ENCODE measurements at regions not wholly inside any gene's neighbourhood (a gene's known extent, or its start where the extent isn't known, plus 50 kb on each side); places are given as distances from the start of the nearest gene placed in this dataset.

DNA sequence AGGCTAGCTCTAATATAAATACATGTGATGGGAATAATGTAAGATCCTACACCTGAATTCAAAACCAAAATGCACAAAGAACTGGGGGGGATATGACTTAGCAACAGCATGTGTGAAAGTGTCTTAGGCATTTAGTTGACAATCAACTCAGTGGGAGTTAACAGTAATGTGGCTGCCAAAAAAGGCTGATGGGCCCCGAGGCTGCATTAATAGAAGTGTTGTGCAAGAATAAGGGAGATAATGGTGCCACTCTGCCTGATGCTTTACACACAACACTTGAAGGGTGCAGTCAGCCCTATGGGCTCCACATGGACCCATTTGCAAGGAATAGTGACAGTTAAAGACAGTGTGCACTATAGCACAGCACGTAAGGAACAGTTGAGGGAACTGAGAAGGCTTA, 649.4 kb upstream of the ZEB2 start (continued):
- no peak for TF ChIP-seq PRDM4 (tag by site-specific recombination; IDR thresholded peaks at IDR 0.05)
- no peak for TF ChIP-seq HOXC10 (CRISPR knock-in tag; IDR thresholded peaks at IDR 0.05)

GRCh38 chr2:145168091-145168490, 648.2 kb upstream of the ZEB2 start:
- Histone ChIP-seq H3K4me3 (ENCODE audit: low read depth, low read length) (no peak overlapping the region), H3K9me3 (ENCODE audit: control insufficient read depth, insufficient read depth, low read depth, low read length) (no peaks in the 10 kb centered on the region), H3K36me3 (ENCODE audit: control insufficient read depth in 2 of 2, insufficient read depth in 1 of 2, low read length in 2 of 2) (no peaks in the 10 kb centered on the region), H3K27ac (ENCODE audit: extremely low read depth, low read depth, low read length) (no peak overlapping the region), H3K4me1 (ENCODE audit: control insufficient read depth, insufficient read depth, low read length) (no peaks in the 10 kb centered on the region; the same call in 1 of the 2 replicates)
- no peak for TF ChIP-seq ZSCAN30 (tag by site-specific recombination; IDR thresholded peaks at IDR 0.05)
- no peak for TF ChIP-seq KLF1 (tag by site-specific recombination; IDR thresholded peaks at IDR 0.05)
- ChIA-PET CTCF (no interaction called here), POLR2A (no interaction called here)

DNA sequence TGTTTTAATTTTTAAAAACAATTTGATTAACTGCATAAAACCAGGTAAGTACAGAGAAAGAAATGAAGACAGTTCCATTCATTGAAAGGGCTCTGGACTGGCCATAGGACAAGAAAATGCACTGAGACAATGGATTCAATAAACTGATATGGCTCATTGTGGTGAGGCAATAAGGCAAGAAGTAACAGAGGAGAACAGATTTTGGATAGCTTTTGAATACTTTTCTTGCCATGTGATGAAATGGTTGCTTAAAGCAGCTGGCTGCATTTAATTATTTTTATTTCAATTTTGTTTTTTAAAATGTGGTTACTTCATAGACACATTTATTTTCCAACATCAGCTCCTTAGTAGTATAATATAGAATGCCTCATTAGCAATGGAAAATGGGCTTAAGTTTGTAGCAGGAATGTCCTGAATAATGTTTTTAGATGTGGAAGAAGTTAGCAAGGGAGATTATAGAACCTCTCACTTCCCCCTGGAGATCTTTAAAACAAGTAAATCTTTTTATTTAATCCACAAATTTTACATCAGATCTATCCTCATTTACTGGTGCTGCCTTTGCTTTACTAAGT, 646.9 kb upstream of the ZEB2 start:
- no peaks in the 10 kb centered on the region for H3K9me3 ChIP-seq (ENCODE audit: control insufficient read depth, insufficient read depth, low read depth, low read length)
- TF ChIP-seq ZNF768 (tag by site-specific recombination; IDR thresholded peaks at IDR 0.05) (no peak), ZFP69B (tag by site-specific recombination; IDR thresholded peaks at IDR 0.05) (no peak), ZNF830 (tag by site-specific recombination; IDR thresholded peaks at IDR 0.05; ENCODE audit: low read depth) (no peak), ZNF114 (tag by site-specific recombination; IDR thresholded peaks at IDR 0.05) (no peak), ZNF354C (tag by site-specific recombination; IDR thresholded peaks at IDR 0.05; ENCODE audit: borderline replicate concordance, low read depth) (no peak), ZNF544 (tag by site-specific recombination; IDR thresholded peaks at IDR 0.05) (no peak), BCL11A (tag by site-specific recombination; IDR thresholded peaks at IDR 0.05; ENCODE audit: low read depth) (no peak), ZNF335 (tag by site-specific recombination; conservative IDR thresholded peaks at IDR 0.05) (no peak)
- TF ChIP-seq, protein P1, sequence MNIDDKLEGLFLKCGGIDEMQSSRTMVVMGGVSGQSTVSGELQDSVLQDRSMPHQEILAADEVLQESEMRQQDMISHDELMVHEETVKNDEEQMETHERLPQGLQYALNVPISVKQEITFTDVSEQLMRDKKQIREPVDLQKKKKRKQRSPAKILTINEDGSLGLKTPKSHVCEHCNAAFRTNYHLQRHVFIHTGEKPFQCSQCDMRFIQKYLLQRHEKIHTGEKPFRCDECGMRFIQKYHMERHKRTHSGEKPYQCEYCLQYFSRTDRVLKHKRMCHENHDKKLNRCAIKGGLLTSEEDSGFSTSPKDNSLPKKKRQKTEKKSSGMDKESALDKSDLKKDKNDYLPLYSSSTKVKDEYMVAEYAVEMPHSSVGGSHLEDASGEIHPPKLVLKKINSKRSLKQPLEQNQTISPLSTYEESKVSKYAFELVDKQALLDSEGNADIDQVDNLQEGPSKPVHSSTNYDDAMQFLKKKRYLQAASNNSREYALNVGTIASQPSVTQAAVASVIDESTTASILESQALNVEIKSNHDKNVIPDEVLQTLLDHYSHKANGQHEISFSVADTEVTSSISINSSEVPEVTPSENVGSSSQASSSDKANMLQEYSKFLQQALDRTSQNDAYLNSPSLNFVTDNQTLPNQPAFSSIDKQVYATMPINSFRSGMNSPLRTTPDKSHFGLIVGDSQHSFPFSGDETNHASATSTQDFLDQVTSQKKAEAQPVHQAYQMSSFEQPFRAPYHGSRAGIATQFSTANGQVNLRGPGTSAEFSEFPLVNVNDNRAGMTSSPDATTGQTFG (tag by site-specific recombination; IDR thresholded peaks at IDR 0.05; ENCODE audit: borderline replicate concordance) = no peak
- H3K4me1 ChIP-seq (ENCODE audit: control insufficient read depth, insufficient read depth, low read length) = no peaks in the 10 kb centered on the region; the same call in 1 of the 2 replicates
- H3K27ac ChIP-seq (ENCODE audit: extremely low read depth, low read depth, low read length) = no peak overlapping the region
- H3K4me3 ChIP-seq (ENCODE audit: low read depth, low read length) = no peak overlapping the region
- no peaks in the 10 kb centered on the region for H3K36me3 ChIP-seq (ENCODE audit: control insufficient read depth in 2 of 2, insufficient read depth in 1 of 2, low read length in 2 of 2)
- POLR2A ChIA-PET = no interaction called here
- CTCF ChIA-PET = no interaction called here

- ChIA-PET CTCF (no interaction called here), POLR2A (interaction anchor here (0.6 kb wide), 1 partner anchor 22 kb away, joined by 3 read pairs; no protein-coding TSS in a partner anchor)
- H3K27ac ChIP-seq (ENCODE audit: extremely low read depth, low read depth, low read length) = no peak overlapping the region
- H3K36me3 ChIP-seq (ENCODE audit: control insufficient read depth in 2 of 2, insufficient read depth in 1 of 2, low read length in 2 of 2) = no peaks in the 10 kb centered on the region
- H3K9me3 ChIP-seq (ENCODE audit: control insufficient read depth, insufficient read depth, low read depth, low read length) = no peaks in the 10 kb centered on the region
- H3K4me1 ChIP-seq (ENCODE audit: control insufficient read depth, insufficient read depth, low read length) = no peaks in the 10 kb centered on the region
- H3K4me3 ChIP-seq (ENCODE audit: low read depth, low read length) = no peak overlapping the region
- TF ChIP-seq ZFHX2 (tag by site-specific recombination; conservative IDR thresholded peaks at IDR 0.05) (no peak), ZSCAN23 (tag by site-specific recombination; IDR thresholded peaks at IDR 0.05) (no peak), ZNF521 (tag by site-specific recombination; IDR thresholded peaks at IDR 0.05) (no peak), ZNF2 (tag by site-specific recombination; IDR thresholded peaks at IDR 0.05) (no peak), ZBTB6 (tag by site-specific recombination; IDR thresholded peaks at IDR 0.05) (no peak), ZNF558 (tag by site-specific recombination; IDR thresholded peaks at IDR 0.05) (no peak), ZNF354C (tag by site-specific recombination; IDR thresholded peaks at IDR 0.05; ENCODE audit: borderline replicate concordance, low read depth) (no peak), IKZF3 (tag by site-specific recombination; IDR thresholded peaks at IDR 0.05) (no peak)
- TF ChIP-seq, protein P2, sequence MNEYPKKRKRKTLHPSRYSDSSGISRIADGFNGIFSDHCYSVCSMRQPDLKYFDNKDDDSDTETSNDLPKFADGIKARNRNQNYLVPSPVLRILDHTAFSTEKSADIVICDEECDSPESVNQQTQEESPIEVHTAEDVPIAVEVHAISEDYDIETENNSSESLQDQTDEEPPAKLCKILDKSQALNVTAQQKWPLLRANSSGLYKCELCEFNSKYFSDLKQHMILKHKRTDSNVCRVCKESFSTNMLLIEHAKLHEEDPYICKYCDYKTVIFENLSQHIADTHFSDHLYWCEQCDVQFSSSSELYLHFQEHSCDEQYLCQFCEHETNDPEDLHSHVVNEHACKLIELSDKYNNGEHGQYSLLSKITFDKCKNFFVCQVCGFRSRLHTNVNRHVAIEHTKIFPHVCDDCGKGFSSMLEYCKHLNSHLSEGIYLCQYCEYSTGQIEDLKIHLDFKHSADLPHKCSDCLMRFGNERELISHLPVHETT (tag by site-specific recombination; IDR thresholded peaks at IDR 0.05) = no peak
These were observed 641.7 kb upstream of the ZEB2 start for GRCh38 chr2:145161656-145162055.

All from HEK293 (cell line).